ENCODE measurements at regions not wholly inside any gene's neighbourhood (a gene's known extent, or its start where the extent isn't known, plus 50 kb on each side); places are given as distances from the start of the nearest gene placed in this dataset.

- TF ChIP-seq SRF (CRISPR knock-in tag; IDR thresholded peaks at IDR 0.05): no peak
- no peak for TF ChIP-seq ZC3H11A (IDR thresholded peaks at IDR 0.05; ENCODE audit: low read depth, low read length)
- TF ChIP-seq CTCF (IDR thresholded peaks at IDR 0.05 in 2 of 3, conservative IDR thresholded peaks at IDR 0.05 in 1 of 3; ENCODE audit: insufficient read depth in 2 of 3, low read depth in 1 of 3, low read length in 3 of 3): no peak
- no peak for TF ChIP-seq MEF2A (IDR thresholded peaks at IDR 0.05; ENCODE audit: control insufficient read depth, low read depth, low read length)
- TF ChIP-seq ZNF561 (CRISPR knock-in tag; conservative IDR thresholded peaks at IDR 0.05): no peak
- no peak for TF ChIP-seq BMI1 (IDR thresholded peaks at IDR 0.05; ENCODE audit: low read length)
- no peak for TF ChIP-seq SMAD4 (CRISPR knock-in tag; conservative IDR thresholded peaks at IDR 0.05)
- TF ChIP-seq MAFK (IDR thresholded peaks at IDR 0.05; ENCODE audit: low read length): no peak
- TF ChIP-seq RAD21 (CRISPR knock-in tag; conservative IDR thresholded peaks at IDR 0.05 in 1 of 2, IDR thresholded peaks at IDR 0.05 in 1 of 2): no peak
- TF ChIP-seq RFX1 (IDR thresholded peaks at IDR 0.05): no peak
Observed at GRCh38 chr6:69623357-69623756, 173.5 kb downstream of the LMBRD1 start.
